HUES6 (cell line): ENCODE measurements at regions not wholly inside any gene's neighbourhood (a gene's known extent, or its start where the extent isn't known, plus 50 kb on each side); places are given as distances from the start of the nearest gene placed in this dataset.

ENCODE experiments used
- H3K27ac ChIP-seq: 2 replicates; pipeline ENCODE4 v1.7.0; 2013; ENCODE audit warnings: low read depth, mild to moderate bottlenecking, low read length, inconsistent platforms
- H3K27me3 ChIP-seq: 2 replicates; pipeline ENCODE4 v1.6.1; 2013; ENCODE audit warnings: low read length; ENCODE audit not compliant: control insufficient read depth, insufficient read depth
- H3K36me3 ChIP-seq: 2 replicates; pipeline ENCODE4 v1.6.1; 2013; ENCODE audit warnings: low read length; ENCODE audit not compliant: control insufficient read depth, insufficient read depth
- H3K4me1 ChIP-seq: 2 replicates; pipeline ENCODE4 v1.6.1; 2013; ENCODE audit warnings: low read length; ENCODE audit not compliant: control insufficient read depth, insufficient read depth
- H3K4me3 ChIP-seq: 2 replicates; pipeline ENCODE4 v1.5.1; 2013; ENCODE audit warnings: low read depth, low read length
- H3K9ac ChIP-seq: one replicate; pipeline ENCODE4 v1.6.1; 2013; ENCODE audit warnings: mild to moderate bottlenecking, low read length
- H3K9me3 ChIP-seq: 2 replicates; pipeline ENCODE4 v1.6.1; 2013; ENCODE audit warnings: low read depth, low read length; ENCODE audit not compliant: control insufficient read depth, insufficient read depth

- Histone ChIP-seq H3K4me3 (no peak overlapping the region), H3K4me1 (no peaks in the 10 kb centered on the region), H3K9me3 (no peaks in the 10 kb centered on the region), H3K9ac (no peak overlapping the region), H3K27ac (no peak overlapping the region), H3K27me3 (no peaks in the 10 kb centered on the region), H3K36me3 (no peaks in the 10 kb centered on the region)
Observed at GRCh38 chr1:193706766-193707165, 520.4 kb upstream of the B3GALT2 start.

- H3K9me3 ChIP-seq: no peaks in the 10 kb centered on the region
- H3K4me1 ChIP-seq: no peaks in the 10 kb centered on the region
- H3K27ac ChIP-seq: no peak overlapping the region
- H3K36me3 ChIP-seq: no peaks in the 10 kb centered on the region
- no peak overlapping the region for H3K4me3 ChIP-seq
- H3K9ac ChIP-seq: no peak overlapping the region
- no peaks in the 10 kb centered on the region for H3K27me3 ChIP-seq
Observed at GRCh38 chr1:193705554-193705981, 519.2 kb upstream of the B3GALT2 start.

- no peaks in the 10 kb centered on the region for H3K27me3 ChIP-seq
- no peaks in the 10 kb centered on the region for H3K36me3 ChIP-seq
- H3K9me3 ChIP-seq: no peaks in the 10 kb centered on the region
- no peak overlapping the region for H3K27ac ChIP-seq
- no peaks in the 10 kb centered on the region for H3K4me1 ChIP-seq
- no peak overlapping the region for H3K4me3 ChIP-seq
- no peak overlapping the region for H3K9ac ChIP-seq
Observed at GRCh38 chr1:193703655-193704054, 517.2 kb upstream of the B3GALT2 start.

- Histone ChIP-seq H3K4me3 (no peak overlapping the region), H3K9me3 (no peaks in the 10 kb centered on the region), H3K4me1 (no peaks in the 10 kb centered on the region), H3K27me3 (no peaks in the 10 kb centered on the region), H3K27ac (no peak overlapping the region), H3K36me3 (no peaks in the 10 kb centered on the region), H3K9ac (no peak overlapping the region)
Observed at GRCh38 chr1:193703121-193703520, 516.7 kb upstream of the B3GALT2 start.

- H3K4me1 ChIP-seq: no peaks in the 10 kb centered on the region
- no peak overlapping the region for H3K9ac ChIP-seq
- H3K4me3 ChIP-seq: no peak overlapping the region
- H3K36me3 ChIP-seq: no peaks in the 10 kb centered on the region
- no peaks in the 10 kb centered on the region for H3K9me3 ChIP-seq
- H3K27ac ChIP-seq: no peak overlapping the region
- H3K27me3 ChIP-seq: no peaks in the 10 kb centered on the region
Observed at GRCh38 chr1:193701759-193702158, 515.3 kb upstream of the B3GALT2 start.

GRCh38 chr1:193700710-193701355 is 514.4 kb upstream of the B3GALT2 start:
- Histone ChIP-seq H3K4me3 (no peak overlapping the region), H3K9ac (no peak overlapping the region), H3K27me3 (no peaks in the 10 kb centered on the region), H3K27ac (no peak overlapping the region), H3K36me3 (no peaks in the 10 kb centered on the region), H3K9me3 (no peaks in the 10 kb centered on the region), H3K4me1 (no peaks in the 10 kb centered on the region)

GRCh38 chr1:193699261-193699660 is 512.8 kb upstream of the B3GALT2 start:
- no peaks in the 10 kb centered on the region for H3K36me3 ChIP-seq
- H3K9ac ChIP-seq: no peak overlapping the region
- H3K9me3 ChIP-seq: no peaks in the 10 kb centered on the region
- no peaks in the 10 kb centered on the region for H3K4me1 ChIP-seq
- no peak overlapping the region for H3K27ac ChIP-seq
- no peak overlapping the region for H3K4me3 ChIP-seq
- H3K27me3 ChIP-seq: no peaks in the 10 kb centered on the region

GRCh38 chr1:193697776-193698175 is 511.4 kb upstream of the B3GALT2 start:
- H3K9ac ChIP-seq: no peak overlapping the region
- no peak overlapping the region for H3K4me3 ChIP-seq
- H3K36me3 ChIP-seq: no peaks in the 10 kb centered on the region
- no peaks in the 10 kb centered on the region for H3K4me1 ChIP-seq
- H3K27me3 ChIP-seq: no peaks in the 10 kb centered on the region
- no peak overlapping the region for H3K27ac ChIP-seq
- H3K9me3 ChIP-seq: no peaks in the 10 kb centered on the region

- H3K27me3 ChIP-seq: no peaks in the 10 kb centered on the region
- no peaks in the 10 kb centered on the region for H3K9me3 ChIP-seq
- no peak overlapping the region for H3K9ac ChIP-seq
Observed at GRCh38 chr1:193697115-193697762, 510.8 kb upstream of the B3GALT2 start.

GRCh38 chr1:193694741-193695140 is 508.3 kb upstream of the B3GALT2 start:
- Histone ChIP-seq H3K27ac (no peak overlapping the region), H3K27me3 (no peaks in the 10 kb centered on the region), H3K9ac (no peak overlapping the region), H3K4me1 (no peaks in the 10 kb centered on the region), H3K9me3 (no peaks in the 10 kb centered on the region), H3K36me3 (no peaks in the 10 kb centered on the region), H3K4me3 (no peak overlapping the region)

More at GRCh38 chr1:193697115-193697762, 510.8 kb upstream of the B3GALT2 start:
- Histone ChIP-seq H3K36me3 (no peaks in the 10 kb centered on the region), H3K27ac (no peak overlapping the region), H3K4me1 (no peaks in the 10 kb centered on the region), H3K4me3 (no peak overlapping the region)

GRCh38 chr1:193685986-193686385 is 499.6 kb upstream of the B3GALT2 start:
- Histone ChIP-seq H3K36me3 (no peaks in the 10 kb centered on the region), H3K27ac (no peak overlapping the region), H3K9me3 (no peaks in the 10 kb centered on the region), H3K27me3 (no peaks in the 10 kb centered on the region), H3K4me3 (no peak overlapping the region), H3K4me1 (0 out of 2 replicates have a peak, but pooled peaks cover under 1% of the 10 kb centered on the region), H3K9ac (no peak overlapping the region)
